ENCODE measurements at regions not wholly inside any gene's neighbourhood (a gene's known extent, or its start where the extent isn't known, plus 50 kb on each side); places are given as distances from the start of the nearest gene placed in this dataset.

GRCh38 chr11:27242591-27242990 is 120.4 kb downstream of the CCDC34 start:
- no peaks in the 10 kb centered on the region for H3K36me3 ChIP-seq
- no peaks in the 10 kb centered on the region for H3K27me3 ChIP-seq (ENCODE audit: low read depth)
- no peaks in the 10 kb centered on the region for H3K4me1 ChIP-seq
- no peaks in the 10 kb centered on the region for H3K9me3 ChIP-seq
- intact Hi-C loops (cut with DNase I), result no loop called here
- H3K4me3 ChIP-seq, result no peak overlapping the region
- ATAC-seq (no peak), DNase-seq (no peak)
- no peak overlapping the region for H3K27ac ChIP-seq
- no peak for TF ChIP-seq CTCF (IDR thresholded peaks at IDR 0.05)

GRCh38 chr11:27241311-27242122 is 121.5 kb downstream of the CCDC34 start:
- TF ChIP-seq CTCF (IDR thresholded peaks at IDR 0.05), result no peak
- Histone ChIP-seq H3K9me3 (no peaks in the 10 kb centered on the region), H3K4me1 (no peaks in the 10 kb centered on the region), H3K27me3 (ENCODE audit: low read depth) (no peaks in the 10 kb centered on the region), H3K36me3 (no peaks in the 10 kb centered on the region), H3K27ac (no peak overlapping the region), H3K4me3 (no peak overlapping the region)
- ATAC-seq, result no peak
- no peak for DNase-seq
- intact Hi-C loops (cut with DNase I), result no loop called here

- H3K27ac ChIP-seq, result no peak overlapping the region
- intact Hi-C loops (cut with DNase I), result no loop called here
- ATAC-seq, result no peak
These were observed 123.6 kb downstream of the CCDC34 start for GRCh38 chr11:27239305-27239942.

GRCh38 chr11:27238811-27239210 is 124.2 kb downstream of the CCDC34 start:
- H3K27me3 ChIP-seq (ENCODE audit: low read depth), result no peaks in the 10 kb centered on the region
- no peaks in the 10 kb centered on the region for H3K4me1 ChIP-seq
- no peaks in the 10 kb centered on the region for H3K9me3 ChIP-seq
- DNase-seq (no peak), ATAC-seq (no peak)
- TF ChIP-seq CTCF (IDR thresholded peaks at IDR 0.05), result no peak
- no peaks in the 10 kb centered on the region for H3K36me3 ChIP-seq
- H3K4me3 ChIP-seq, result no peak overlapping the region
- H3K27ac ChIP-seq, result no peak overlapping the region
- intact Hi-C loops (cut with DNase I), result no loop called here

More at GRCh38 chr11:27239305-27239942, 123.6 kb downstream of the CCDC34 start:
- TF ChIP-seq CTCF (IDR thresholded peaks at IDR 0.05), result no peak
- H3K9me3 ChIP-seq, result no peaks in the 10 kb centered on the region
- H3K27me3 ChIP-seq (ENCODE audit: low read depth), result no peaks in the 10 kb centered on the region
- H3K36me3 ChIP-seq, result no peaks in the 10 kb centered on the region
- DNase-seq, result no peak
- H3K4me3 ChIP-seq, result no peak overlapping the region
- no peaks in the 10 kb centered on the region for H3K4me1 ChIP-seq

- ATAC-seq, result no peak
- Histone ChIP-seq H3K4me1 (no peaks in the 10 kb centered on the region), H3K9me3 (no peaks in the 10 kb centered on the region), H3K4me3 (no peak overlapping the region), H3K27ac (no peak overlapping the region), H3K27me3 (ENCODE audit: low read depth) (no peaks in the 10 kb centered on the region), H3K36me3 (no peaks in the 10 kb centered on the region)
- no peak for TF ChIP-seq CTCF (IDR thresholded peaks at IDR 0.05)
- no peak for DNase-seq
- intact Hi-C loops (cut with DNase I), result no loop called here
These were observed 125.4 kb downstream of the CCDC34 start for GRCh38 chr11:27237643-27238042.
